H1 (cell line): ENCODE measurements at regions not wholly inside any gene's neighbourhood (a gene's known extent, or its start where the extent isn't known, plus 50 kb on each side); places are given as distances from the start of the nearest gene placed in this dataset.

Experiments
- CREB1 ChIP-seq: IDR thresholded peaks from 2 replicates; pipeline ENCODE4 v1.6.1; 2012; ENCODE audit warnings: inconsistent platforms
- EGR1 ChIP-seq: IDR thresholded peaks from 2 replicates; pipeline ENCODE4 v1.6.1; 2011; ENCODE audit warnings: low read depth, low read length, borderline replicate concordance
- TF ChIP-seq, protein P1 (sequence below): fragments of 300-600 bp; sonication (generic); IDR thresholded peaks from 2 replicates; pipeline ENCODE4 v1.7.1; 2012; ENCODE audit warnings: low read length, moderate library complexity, mild to moderate bottlenecking, inconsistent platforms; ENCODE audit not compliant: insufficient replicate concordance

- TF ChIP-seq, protein P1, sequence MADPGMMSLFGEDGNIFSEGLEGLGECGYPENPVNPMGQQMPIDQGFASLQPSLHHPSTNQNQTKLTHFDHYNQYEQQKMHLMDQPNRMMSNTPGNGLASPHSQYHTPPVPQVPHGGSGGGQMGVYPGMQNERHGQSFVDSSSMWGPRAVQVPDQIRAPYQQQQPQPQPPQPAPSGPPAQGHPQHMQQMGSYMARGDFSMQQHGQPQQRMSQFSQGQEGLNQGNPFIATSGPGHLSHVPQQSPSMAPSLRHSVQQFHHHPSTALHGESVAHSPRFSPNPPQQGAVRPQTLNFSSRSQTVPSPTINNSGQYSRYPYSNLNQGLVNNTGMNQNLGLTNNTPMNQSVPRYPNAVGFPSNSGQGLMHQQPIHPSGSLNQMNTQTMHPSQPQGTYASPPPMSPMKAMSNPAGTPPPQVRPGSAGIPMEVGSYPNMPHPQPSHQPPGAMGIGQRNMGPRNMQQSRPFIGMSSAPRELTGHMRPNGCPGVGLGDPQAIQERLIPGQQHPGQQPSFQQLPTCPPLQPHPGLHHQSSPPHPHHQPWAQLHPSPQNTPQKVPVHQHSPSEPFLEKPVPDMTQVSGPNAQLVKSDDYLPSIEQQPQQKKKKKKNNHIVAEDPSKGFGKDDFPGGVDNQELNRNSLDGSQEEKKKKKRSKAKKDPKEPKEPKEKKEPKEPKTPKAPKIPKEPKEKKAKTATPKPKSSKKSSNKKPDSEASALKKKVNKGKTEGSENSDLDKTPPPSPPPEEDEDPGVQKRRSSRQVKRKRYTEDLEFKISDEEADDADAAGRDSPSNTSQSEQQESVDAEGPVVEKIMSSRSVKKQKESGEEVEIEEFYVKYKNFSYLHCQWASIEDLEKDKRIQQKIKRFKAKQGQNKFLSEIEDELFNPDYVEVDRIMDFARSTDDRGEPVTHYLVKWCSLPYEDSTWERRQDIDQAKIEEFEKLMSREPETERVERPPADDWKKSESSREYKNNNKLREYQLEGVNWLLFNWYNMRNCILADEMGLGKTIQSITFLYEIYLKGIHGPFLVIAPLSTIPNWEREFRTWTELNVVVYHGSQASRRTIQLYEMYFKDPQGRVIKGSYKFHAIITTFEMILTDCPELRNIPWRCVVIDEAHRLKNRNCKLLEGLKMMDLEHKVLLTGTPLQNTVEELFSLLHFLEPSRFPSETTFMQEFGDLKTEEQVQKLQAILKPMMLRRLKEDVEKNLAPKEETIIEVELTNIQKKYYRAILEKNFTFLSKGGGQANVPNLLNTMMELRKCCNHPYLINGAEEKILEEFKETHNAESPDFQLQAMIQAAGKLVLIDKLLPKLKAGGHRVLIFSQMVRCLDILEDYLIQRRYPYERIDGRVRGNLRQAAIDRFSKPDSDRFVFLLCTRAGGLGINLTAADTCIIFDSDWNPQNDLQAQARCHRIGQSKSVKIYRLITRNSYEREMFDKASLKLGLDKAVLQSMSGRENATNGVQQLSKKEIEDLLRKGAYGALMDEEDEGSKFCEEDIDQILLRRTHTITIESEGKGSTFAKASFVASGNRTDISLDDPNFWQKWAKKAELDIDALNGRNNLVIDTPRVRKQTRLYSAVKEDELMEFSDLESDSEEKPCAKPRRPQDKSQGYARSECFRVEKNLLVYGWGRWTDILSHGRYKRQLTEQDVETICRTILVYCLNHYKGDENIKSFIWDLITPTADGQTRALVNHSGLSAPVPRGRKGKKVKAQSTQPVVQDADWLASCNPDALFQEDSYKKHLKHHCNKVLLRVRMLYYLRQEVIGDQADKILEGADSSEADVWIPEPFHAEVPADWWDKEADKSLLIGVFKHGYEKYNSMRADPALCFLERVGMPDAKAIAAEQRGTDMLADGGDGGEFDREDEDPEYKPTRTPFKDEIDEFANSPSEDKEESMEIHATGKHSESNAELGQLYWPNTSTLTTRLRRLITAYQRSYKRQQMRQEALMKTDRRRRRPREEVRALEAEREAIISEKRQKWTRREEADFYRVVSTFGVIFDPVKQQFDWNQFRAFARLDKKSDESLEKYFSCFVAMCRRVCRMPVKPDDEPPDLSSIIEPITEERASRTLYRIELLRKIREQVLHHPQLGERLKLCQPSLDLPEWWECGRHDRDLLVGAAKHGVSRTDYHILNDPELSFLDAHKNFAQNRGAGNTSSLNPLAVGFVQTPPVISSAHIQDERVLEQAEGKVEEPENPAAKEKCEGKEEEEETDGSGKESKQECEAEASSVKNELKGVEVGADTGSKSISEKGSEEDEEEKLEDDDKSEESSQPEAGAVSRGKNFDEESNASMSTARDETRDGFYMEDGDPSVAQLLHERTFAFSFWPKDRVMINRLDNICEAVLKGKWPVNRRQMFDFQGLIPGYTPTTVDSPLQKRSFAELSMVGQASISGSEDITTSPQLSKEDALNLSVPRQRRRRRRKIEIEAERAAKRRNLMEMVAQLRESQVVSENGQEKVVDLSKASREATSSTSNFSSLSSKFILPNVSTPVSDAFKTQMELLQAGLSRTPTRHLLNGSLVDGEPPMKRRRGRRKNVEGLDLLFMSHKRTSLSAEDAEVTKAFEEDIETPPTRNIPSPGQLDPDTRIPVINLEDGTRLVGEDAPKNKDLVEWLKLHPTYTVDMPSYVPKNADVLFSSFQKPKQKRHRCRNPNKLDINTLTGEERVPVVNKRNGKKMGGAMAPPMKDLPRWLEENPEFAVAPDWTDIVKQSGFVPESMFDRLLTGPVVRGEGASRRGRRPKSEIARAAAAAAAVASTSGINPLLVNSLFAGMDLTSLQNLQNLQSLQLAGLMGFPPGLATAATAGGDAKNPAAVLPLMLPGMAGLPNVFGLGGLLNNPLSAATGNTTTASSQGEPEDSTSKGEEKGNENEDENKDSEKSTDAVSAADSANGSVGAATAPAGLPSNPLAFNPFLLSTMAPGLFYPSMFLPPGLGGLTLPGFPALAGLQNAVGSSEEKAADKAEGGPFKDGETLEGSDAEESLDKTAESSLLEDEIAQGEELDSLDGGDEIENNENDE: no peak
- TF ChIP-seq CREB1: no peak
- no peak for TF ChIP-seq EGR1
Observed at GRCh38 chr6:2464641-2465040, 219.2 kb upstream of the GMDS start (continued).
